ENCODE measurements at regions not wholly inside any gene's neighbourhood (a gene's known extent, or its start where the extent isn't known, plus 50 kb on each side); places are given as distances from the start of the nearest gene placed in this dataset.

- intact Hi-C loops (cut with micrococcal nuclease) = no loop called here
- Histone ChIP-seq H3K27me3 (ENCODE audit: control insufficient read depth in 2 of 2, insufficient read depth in 2 of 2, low read length in 2 of 2) (no peaks in the 10 kb centered on the region), H3K9me3 (ENCODE audit: control insufficient read depth in 2 of 3, low read length in 3 of 3) (no peaks in the 10 kb centered on the region), H3K4me3 (ENCODE audit: low read length) (no peak overlapping the region), H3K36me3 (ENCODE audit: control insufficient read depth in 2 of 3, insufficient read depth in 3 of 3, low read length in 3 of 3) (no peaks in the 10 kb centered on the region), H3K4me1 (ENCODE audit: control insufficient read depth in 2 of 2, insufficient read depth in 2 of 2, low read length in 2 of 2) (no peaks in the 10 kb centered on the region), H3K27ac (ENCODE audit: low read depth, low read length) (no peak overlapping the region)
- H3K36me3 Mint-ChIP-seq = no peaks in the 10 kb centered on the region
- ChIA-PET POLR2A (no interaction called here), CTCF (no interaction called here)
- ATAC-seq = no peak
- peaks cover 0 to 5% (median 0%) of the 10 kb centered on the region in 7 donors for H3K4me1 Mint-ChIP-seq
- no peak for DNase-seq
- H3K4me3 Mint-ChIP-seq = no peak overlapping the region
- H3K9me3 Mint-ChIP-seq = peaks cover 0 to 1% (median 0%) of the 10 kb centered on the region in 11 donors
- H3K27ac Mint-ChIP-seq = peak overlapping the region in 1 of 9 donors; percentile 31
- H3K27me3 Mint-ChIP-seq = no peaks in the 10 kb centered on the region
Observed at GRCh38 chr16:48448841-48449481, 63.7 kb upstream of the SIAH1 start.

- H3K4me1 Mint-ChIP-seq = peaks cover 0 to 5% (median 0%) of the 10 kb centered on the region in 7 donors
- Histone ChIP-seq H3K4me1 (ENCODE audit: control insufficient read depth in 2 of 2, insufficient read depth in 2 of 2, low read length in 2 of 2) (no peaks in the 10 kb centered on the region), H3K9me3 (ENCODE audit: control insufficient read depth in 2 of 3, low read length in 3 of 3) (no peaks in the 10 kb centered on the region), H3K36me3 (ENCODE audit: control insufficient read depth in 2 of 3, insufficient read depth in 3 of 3, low read length in 3 of 3) (no peaks in the 10 kb centered on the region), H3K4me3 (ENCODE audit: low read length) (no peak overlapping the region), H3K27ac (ENCODE audit: low read depth, low read length) (no peak overlapping the region), H3K27me3 (ENCODE audit: control insufficient read depth in 2 of 2, insufficient read depth in 2 of 2, low read length in 2 of 2) (no peaks in the 10 kb centered on the region)
- ATAC-seq (no peak), DNase-seq (no peak)
- intact Hi-C loops (cut with micrococcal nuclease) = no loop called here
- ChIA-PET POLR2A (no interaction called here), CTCF (no interaction called here)
- H3K9me3 Mint-ChIP-seq = peaks cover 0 to 1% (median 0%) of the 10 kb centered on the region in 11 donors
- no peak overlapping the region for H3K27ac Mint-ChIP-seq
- no peaks in the 10 kb centered on the region for H3K27me3 Mint-ChIP-seq
- no peak overlapping the region for H3K4me3 Mint-ChIP-seq
- H3K36me3 Mint-ChIP-seq = no peaks in the 10 kb centered on the region
Observed at GRCh38 chr16:48447940-48448536, 62.8 kb upstream of the SIAH1 start.

- H3K9me3 ChIP-seq (ENCODE audit: control insufficient read depth in 2 of 3, low read length in 3 of 3) = no peaks in the 10 kb centered on the region
- no peak overlapping the region for H3K27ac ChIP-seq (ENCODE audit: low read depth, low read length)
- Mint-ChIP-seq H3K4me3 (no peak overlapping the region), H3K36me3 (no peaks in the 10 kb centered on the region), H3K27me3 (no peaks in the 10 kb centered on the region), H3K27ac (no peak overlapping the region), H3K9me3 (peaks cover 0 to 1% (median 0%) of the 10 kb centered on the region in 11 donors), H3K4me1 (peaks cover 0 to 5% (median 0%) of the 10 kb centered on the region in 7 donors)
- H3K4me1 ChIP-seq (ENCODE audit: control insufficient read depth in 2 of 2, insufficient read depth in 2 of 2, low read length in 2 of 2) = no peaks in the 10 kb centered on the region
- ChIA-PET POLR2A (no interaction called here), CTCF (no interaction called here)
- H3K27me3 ChIP-seq (ENCODE audit: control insufficient read depth in 2 of 2, insufficient read depth in 2 of 2, low read length in 2 of 2) = no peaks in the 10 kb centered on the region
- H3K36me3 ChIP-seq (ENCODE audit: control insufficient read depth in 2 of 3, insufficient read depth in 3 of 3, low read length in 3 of 3) = no peaks in the 10 kb centered on the region
- intact Hi-C loops (cut with micrococcal nuclease) = no loop called here
- DNase-seq (no peak), ATAC-seq (no peak)
- H3K4me3 ChIP-seq (ENCODE audit: low read length) = no peak overlapping the region
Observed at GRCh38 chr16:48447428-48447827, 62.2 kb upstream of the SIAH1 start.

GRCh38 chr16:48446534-48446920 is 61.3 kb upstream of the SIAH1 start:
- intact Hi-C loops (cut with micrococcal nuclease) = no loop called here
- Mint-ChIP-seq H3K36me3 (no peaks in the 10 kb centered on the region), H3K27ac (no peak overlapping the region), H3K9me3 (peaks cover 0 to 1% (median 0%) of the 10 kb centered on the region in 11 donors), H3K4me1 (peaks cover 0 to 5% (median 0%) of the 10 kb centered on the region in 7 donors), H3K4me3 (no peak overlapping the region), H3K27me3 (peaks cover 0 to 2% (median 0%) of the 10 kb centered on the region in 5 donors)
- H3K9me3 ChIP-seq (ENCODE audit: control insufficient read depth in 2 of 3, low read length in 3 of 3) = no peaks in the 10 kb centered on the region
- H3K27ac ChIP-seq (ENCODE audit: low read depth, low read length) = no peak overlapping the region
- H3K4me3 ChIP-seq (ENCODE audit: low read length) = no peak overlapping the region
- ATAC-seq = no peak
- H3K36me3 ChIP-seq (ENCODE audit: control insufficient read depth in 2 of 3, insufficient read depth in 3 of 3, low read length in 3 of 3) = no peaks in the 10 kb centered on the region
- no peaks in the 10 kb centered on the region for H3K4me1 ChIP-seq (ENCODE audit: control insufficient read depth in 2 of 2, insufficient read depth in 2 of 2, low read length in 2 of 2)
- CTCF ChIA-PET = no interaction called here
- no peaks in the 10 kb centered on the region for H3K27me3 ChIP-seq (ENCODE audit: control insufficient read depth in 2 of 2, insufficient read depth in 2 of 2, low read length in 2 of 2)
- no peak for DNase-seq
- POLR2A ChIA-PET = no interaction called here

GRCh38 chr16:48445782-48446533 is 60.7 kb upstream of the SIAH1 start:
- Histone ChIP-seq H3K4me3 (ENCODE audit: low read length) (no peak overlapping the region), H3K4me1 (ENCODE audit: control insufficient read depth in 2 of 2, insufficient read depth in 2 of 2, low read length in 2 of 2) (no peaks in the 10 kb centered on the region), H3K27ac (ENCODE audit: low read depth, low read length) (no peak overlapping the region), H3K27me3 (ENCODE audit: control insufficient read depth in 2 of 2, insufficient read depth in 2 of 2, low read length in 2 of 2) (no peaks in the 10 kb centered on the region), H3K36me3 (ENCODE audit: control insufficient read depth in 2 of 3, insufficient read depth in 3 of 3, low read length in 3 of 3) (no peaks in the 10 kb centered on the region), H3K9me3 (ENCODE audit: control insufficient read depth in 2 of 3, low read length in 3 of 3) (no peaks in the 10 kb centered on the region)
- H3K27me3 Mint-ChIP-seq = peaks cover 0 to 2% (median 0%) of the 10 kb centered on the region in 5 donors
- H3K4me1 Mint-ChIP-seq = peaks cover 0 to 5% (median 0%) of the 10 kb centered on the region in 7 donors
- H3K9me3 Mint-ChIP-seq = peaks cover 0 to 1% (median 0%) of the 10 kb centered on the region in 11 donors
- H3K4me3 Mint-ChIP-seq = no peak overlapping the region
- ATAC-seq (no peak), DNase-seq (no peak)
- ChIA-PET POLR2A (no interaction called here), CTCF (no interaction called here)
- H3K36me3 Mint-ChIP-seq = no peaks in the 10 kb centered on the region
- intact Hi-C loops (cut with micrococcal nuclease) = no loop called here
- no peak overlapping the region for H3K27ac Mint-ChIP-seq

GRCh38 chr16:48444574-48444973 is 59.4 kb upstream of the SIAH1 start:
- H3K36me3 Mint-ChIP-seq = no peaks in the 10 kb centered on the region
- no peak for ATAC-seq
- POLR2A ChIA-PET = no interaction called here
- H3K27me3 ChIP-seq (ENCODE audit: control insufficient read depth in 2 of 2, insufficient read depth in 2 of 2, low read length in 2 of 2) = no peaks in the 10 kb centered on the region
- H3K27ac ChIP-seq (ENCODE audit: low read depth, low read length) = no peak overlapping the region
- no peak overlapping the region for H3K4me3 Mint-ChIP-seq
- H3K4me1 ChIP-seq (ENCODE audit: control insufficient read depth in 2 of 2, insufficient read depth in 2 of 2, low read length in 2 of 2) = no peaks in the 10 kb centered on the region
- no peaks in the 10 kb centered on the region for H3K36me3 ChIP-seq (ENCODE audit: control insufficient read depth in 2 of 3, insufficient read depth in 3 of 3, low read length in 3 of 3)
- CTCF ChIA-PET = no interaction called here
- peaks cover 0 to 1% (median 0%) of the 10 kb centered on the region in 11 donors for H3K9me3 Mint-ChIP-seq
- no peak for DNase-seq
- intact Hi-C loops (cut with micrococcal nuclease) = no loop called here
- H3K27me3 Mint-ChIP-seq = peaks cover 0 to 2% (median 0%) of the 10 kb centered on the region in 5 donors
- H3K27ac Mint-ChIP-seq = no peak overlapping the region
- H3K4me1 Mint-ChIP-seq = peaks cover 0 to 5% (median 0%) of the 10 kb centered on the region in 7 donors
- H3K9me3 ChIP-seq (ENCODE audit: control insufficient read depth in 2 of 3, low read length in 3 of 3) = no peaks in the 10 kb centered on the region
- H3K4me3 ChIP-seq (ENCODE audit: low read length) = no peak overlapping the region
